PC-3 (cell line): ENCODE measurements at regions not wholly inside any gene's neighbourhood (a gene's known extent, or its start where the extent isn't known, plus 50 kb on each side); places are given as distances from the start of the nearest gene placed in this dataset.

Experiments
- CTCF ChIP-seq: fragments of 300-600 bp; sonication (generic); conservative IDR thresholded peaks from 2 replicates; pipeline ENCODE4 v1.5.1; 2017; ENCODE audit warnings: antibody characterized with exemption, low read depth, mild to moderate bottlenecking, low read length
- EZH2 ChIP-seq: fragments of 300-600 bp; sonication (generic); IDR thresholded peaks from one replicate; pipeline ENCODE4 v1.6.1; 2017; ENCODE audit warnings: antibody characterized with exemption, mild to moderate bottlenecking, low read length; ENCODE audit not compliant: unreplicated experiment
- EZH2phosphoT487 ChIP-seq: fragments of 300-600 bp; sonication (generic); IDR thresholded peaks from 2 replicates; pipeline ENCODE4 v1.6.1; 2018; ENCODE audit warnings: mild to moderate bottlenecking, antibody characterized with exemption, low read length, borderline replicate concordance

DNA sequence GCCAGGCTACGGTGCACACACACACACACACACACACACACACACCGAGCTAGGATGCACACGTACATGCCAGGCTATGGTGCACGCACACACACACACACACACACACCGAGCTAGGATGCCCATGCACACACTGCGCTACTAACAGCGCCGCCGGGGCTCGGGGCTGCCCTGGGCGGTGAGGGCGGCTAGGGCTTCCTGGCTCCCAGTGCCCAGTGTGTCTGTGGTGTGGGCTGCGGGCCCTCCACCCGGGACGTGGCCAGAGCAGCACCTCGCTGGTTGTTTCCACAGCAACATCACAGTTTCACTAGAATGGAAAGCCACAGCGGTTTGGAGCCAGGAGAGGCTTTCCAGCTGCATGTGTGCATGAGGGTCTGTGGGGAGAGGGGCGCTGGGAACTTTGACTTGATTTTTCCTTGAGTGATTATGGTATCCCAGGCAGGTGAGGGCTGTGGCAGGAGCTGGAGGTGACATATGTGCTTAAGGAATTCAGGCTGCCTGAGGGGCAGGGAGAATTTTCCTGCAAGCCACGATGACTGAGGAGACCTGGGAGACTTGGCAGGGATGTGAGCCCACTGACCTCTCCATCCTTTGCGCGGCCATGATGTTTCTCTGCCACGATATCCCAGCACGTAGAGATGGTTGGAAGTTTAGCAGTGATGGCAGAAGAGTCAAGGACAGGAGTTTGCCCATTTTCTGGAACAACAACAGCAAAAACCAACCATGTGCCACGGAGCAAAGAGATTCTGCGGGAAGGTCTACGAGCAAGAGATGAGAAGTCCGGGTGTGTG lies 195.9 kb downstream of the SNX19 start:
- TF ChIP-seq CTCF (no peak), EZH2phosphoT487 (no peak), EZH2 (no peak)
